HG03565 (cell line): ENCODE measurements at regions not wholly inside any gene's neighbourhood (a gene's known extent, or its start where the extent isn't known, plus 50 kb on each side); places are given as distances from the start of the nearest gene placed in this dataset.
"Not testable (repeated sequence)": the region's sequence is repeated elsewhere in the genome, so short reads cannot be mapped to it uniquely, and the experiment has no call there.

Experiments used
- ATAC-seq: cut with Tn5 transposase; IDR thresholded peaks from one replicate; pipeline ENCODE4 v1.9.1; 2021; ENCODE audit warnings: mild to moderate bottlenecking, moderate library complexity; ENCODE audit not compliant: unreplicated experiment

DNA sequence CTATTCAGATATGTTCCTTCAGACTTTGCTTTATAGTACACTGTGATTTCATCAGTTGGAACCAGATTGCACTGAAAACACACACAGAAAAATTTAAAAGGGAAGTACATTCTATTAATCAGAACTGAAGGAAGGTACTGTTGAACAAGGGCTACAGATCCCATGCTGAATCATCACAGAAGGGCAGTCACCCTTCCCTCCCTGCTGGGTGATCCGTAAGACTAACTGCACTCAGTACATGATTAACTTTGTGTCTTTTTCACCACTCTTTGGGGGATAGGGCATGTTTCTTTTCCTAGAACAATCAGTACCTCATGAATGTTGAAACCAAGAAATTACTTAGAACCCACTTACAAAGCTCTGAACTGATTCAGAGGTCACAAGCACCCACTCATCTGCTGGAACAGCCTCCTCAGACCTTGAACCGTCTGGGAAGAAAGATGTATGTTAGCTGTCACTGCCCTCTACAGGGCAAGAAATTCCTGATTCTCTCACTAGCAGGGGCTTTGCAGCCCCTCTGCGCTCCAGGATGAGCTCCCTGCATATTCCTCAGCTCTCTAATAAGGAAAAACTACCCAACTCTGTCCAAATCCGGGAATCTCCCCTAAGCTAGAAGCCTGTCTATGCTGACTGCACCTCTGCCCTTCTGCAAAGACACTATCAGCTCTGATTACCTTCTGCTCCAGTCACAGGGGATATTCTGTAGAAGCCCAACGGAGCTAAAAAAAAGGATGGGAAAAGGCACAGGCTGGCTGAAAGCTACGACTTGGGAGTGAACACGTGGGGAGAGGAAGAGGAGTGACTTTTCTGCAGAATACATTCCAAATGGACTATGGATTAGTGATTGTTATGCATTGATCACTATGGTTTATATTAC, 51.0 kb downstream of the IARS1 start:
- no peak for ATAC-seq

DNA sequence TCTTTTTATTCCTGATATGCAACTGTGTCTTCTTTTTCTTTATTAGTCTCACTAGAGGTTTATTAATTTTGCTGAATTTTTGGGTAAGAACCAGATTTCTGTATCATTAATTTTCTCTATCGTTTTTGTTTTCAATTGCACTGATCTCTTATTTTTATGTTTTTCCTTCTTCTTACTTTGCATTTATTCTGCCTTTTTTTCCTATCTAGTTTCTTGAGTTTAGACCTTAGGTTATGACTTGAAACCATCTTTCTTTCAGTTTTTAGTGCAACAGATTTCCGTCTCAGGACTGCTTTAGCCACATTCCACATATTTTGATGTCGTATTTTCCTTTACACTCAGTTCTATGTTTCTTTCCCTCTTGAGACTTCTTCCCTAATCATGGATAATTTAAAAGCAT, 56.6 kb downstream of the IARS1 start:
- ATAC-seq, result no peak

DNA sequence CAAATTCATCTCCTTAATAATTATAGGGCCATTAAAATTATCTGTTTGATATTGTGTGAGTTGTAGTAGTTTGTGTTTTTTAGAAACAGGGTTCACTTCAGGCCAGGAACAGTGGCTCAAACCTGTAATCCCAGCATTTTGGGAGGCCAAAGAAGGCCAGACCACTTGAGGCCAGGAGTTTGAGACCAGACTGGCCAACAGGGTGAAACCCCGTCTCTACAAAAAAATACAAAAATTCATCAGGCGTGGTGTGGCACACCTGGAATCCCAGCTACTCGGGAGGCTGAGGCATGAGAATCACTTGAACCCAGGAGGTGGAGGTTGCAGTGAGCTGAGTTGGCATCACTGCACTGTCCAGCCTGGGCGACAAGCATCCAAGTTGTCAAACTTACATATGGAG, 57.0 kb downstream of the IARS1 start:
- ATAC-seq, result no peak

DNA sequence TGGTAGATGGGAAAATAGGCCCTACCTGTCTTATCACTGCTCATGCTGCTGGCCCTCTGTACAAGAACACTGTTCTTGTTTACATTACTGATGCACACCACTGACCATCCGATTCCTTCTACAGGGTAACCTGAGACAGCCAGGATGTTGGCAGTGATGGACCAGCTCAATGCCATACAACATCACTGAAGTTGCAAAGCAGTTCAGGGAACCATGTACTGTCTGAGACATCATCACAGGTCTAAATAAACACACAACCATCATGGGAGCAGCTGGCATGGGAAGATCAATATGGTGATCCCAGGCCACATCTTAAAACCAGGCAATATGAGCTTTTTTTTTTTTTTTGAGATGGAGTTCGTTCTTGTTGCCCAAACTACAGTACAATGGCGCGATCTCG, 59.0 kb downstream of the IARS1 start:
- no peak for ATAC-seq

DNA sequence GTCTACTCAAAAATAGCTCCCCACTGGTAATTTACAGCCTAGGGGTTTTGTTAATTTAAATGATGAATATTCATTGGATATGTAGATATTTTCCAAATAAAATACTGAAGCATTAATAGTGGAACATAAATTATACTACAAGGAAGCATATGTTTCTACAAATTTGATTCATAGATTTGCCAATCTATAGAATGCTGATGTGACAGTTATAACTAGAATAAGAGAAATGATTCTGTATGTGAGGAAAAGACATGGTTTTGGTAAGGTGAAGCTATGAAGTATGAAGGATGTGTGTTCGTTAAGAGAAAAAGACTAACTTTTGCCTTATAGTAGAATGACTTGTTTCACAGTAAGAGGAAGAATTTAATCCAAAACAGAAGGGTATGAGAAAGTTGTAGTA, 61.3 kb downstream of the IARS1 start:
- ATAC-seq, result no peak

DNA sequence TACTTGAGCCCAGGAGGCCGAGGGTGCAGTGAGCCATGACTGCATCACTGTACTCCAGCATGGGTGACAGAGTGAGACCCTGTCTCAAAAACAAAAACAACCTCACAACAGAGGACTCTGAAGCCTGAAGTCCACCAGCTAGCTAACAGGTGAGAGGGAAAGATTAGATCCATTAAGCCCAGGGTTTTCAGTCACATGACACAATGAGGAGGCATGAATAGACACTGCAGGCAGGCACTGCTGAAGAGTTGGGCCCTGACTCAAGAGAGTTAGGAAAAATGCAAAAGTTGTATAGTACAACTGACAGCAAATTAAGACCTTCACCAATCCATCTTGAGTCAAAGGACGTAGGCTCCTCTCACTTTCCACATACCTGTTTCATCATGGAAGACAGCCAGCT, 64.9 kb downstream of the IARS1 start:
- ATAC-seq, result no peak

DNA sequence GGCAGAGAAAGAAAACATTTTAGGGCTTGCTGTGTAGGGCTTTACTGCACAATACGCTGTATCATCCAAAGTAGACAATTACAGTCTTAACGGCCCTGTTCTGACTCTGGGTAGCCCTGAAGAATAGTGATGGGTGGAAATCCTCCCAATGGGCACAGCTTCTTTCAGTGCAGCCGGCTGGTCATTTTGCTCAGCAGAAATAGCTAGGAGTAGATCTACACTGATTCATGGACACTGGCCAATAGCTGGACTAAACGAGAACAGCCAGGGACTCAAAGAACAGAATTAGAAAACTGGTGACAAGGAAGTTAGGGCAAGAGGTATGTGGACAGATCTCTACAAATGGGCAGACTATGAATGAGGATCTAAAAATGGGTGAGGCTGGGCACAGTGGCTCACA, 69.3 kb downstream of the IARS1 start:
- no peak for ATAC-seq

DNA sequence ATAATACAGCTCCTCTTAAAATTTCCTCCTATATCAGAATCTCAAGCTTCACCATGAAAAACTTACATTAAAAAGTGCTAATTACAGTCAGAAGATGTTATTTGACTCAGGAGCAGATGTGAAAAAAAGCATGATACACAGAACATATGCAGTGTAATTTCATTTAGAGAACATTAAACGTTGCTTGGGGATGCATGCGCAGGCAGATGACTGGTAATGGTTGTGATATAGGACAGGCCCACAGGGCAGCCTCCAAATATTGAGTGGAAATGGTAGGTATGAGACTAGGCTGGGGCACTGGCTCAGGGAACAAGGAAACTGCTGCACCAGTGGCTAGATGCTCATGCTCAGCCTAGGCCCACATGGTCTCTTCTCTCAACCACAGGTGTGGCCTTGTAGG, 69.7 kb downstream of the IARS1 start:
- ATAC-seq, result no peak

DNA sequence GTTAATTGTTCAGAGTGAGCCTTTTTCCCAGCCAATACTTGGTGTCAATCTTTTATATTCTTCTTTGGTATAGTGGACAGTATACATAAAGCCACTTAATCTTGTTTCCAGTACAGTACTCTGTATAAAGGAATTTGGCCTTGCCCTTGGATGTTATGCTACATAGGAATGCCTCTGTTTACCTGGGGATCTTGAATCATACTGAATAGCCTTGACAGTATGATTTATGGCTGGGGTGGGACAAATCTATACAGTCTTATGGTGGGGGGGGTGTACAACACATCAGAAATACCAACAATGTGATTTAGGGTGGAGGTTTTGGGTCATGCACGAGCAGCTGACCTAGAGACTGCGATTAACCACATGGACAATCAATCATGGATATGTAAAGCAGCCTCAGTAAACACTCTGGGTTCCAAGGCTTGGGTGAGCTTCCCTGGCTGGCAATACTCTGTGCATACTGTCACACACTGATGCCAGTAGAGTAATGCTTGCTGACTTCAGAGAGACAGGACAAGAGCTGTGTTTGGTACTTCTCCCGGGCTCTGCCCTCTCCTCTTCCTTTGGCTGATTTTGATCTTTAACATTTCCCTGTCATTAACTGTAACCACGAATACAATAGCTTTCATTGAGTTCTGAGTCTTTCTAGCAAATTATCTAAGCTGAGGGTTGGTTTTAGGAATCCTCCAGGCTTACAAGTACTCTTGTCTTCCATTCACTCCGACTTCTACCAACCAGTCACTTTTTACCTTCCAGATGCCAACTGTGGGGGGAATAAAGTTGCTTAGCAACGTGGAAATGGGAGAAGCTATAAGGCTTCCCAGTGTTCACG, 84.6 kb downstream of the IARS1 start:
- ATAC-seq, result no peak

DNA sequence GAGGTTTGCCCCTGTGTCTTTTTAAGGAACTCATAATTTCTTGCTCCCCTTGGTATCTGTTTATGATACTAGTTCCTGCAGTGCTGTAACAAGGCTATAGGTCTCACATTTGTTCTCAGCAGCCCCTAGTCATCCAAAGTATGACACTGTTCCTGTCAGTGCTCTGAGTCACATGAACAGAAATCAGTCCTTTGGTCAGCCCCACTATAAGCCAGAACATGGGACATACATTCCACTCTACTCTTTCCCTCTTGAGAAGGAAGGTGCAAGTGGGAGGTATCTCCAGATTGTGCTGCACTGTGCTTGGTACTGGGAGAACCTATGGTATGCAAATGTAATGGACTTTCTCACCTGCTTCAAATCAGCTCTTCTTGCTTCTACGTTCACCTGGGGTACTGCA, 87.0 kb downstream of the IARS1 start:
- ATAC-seq, result no peak

DNA sequence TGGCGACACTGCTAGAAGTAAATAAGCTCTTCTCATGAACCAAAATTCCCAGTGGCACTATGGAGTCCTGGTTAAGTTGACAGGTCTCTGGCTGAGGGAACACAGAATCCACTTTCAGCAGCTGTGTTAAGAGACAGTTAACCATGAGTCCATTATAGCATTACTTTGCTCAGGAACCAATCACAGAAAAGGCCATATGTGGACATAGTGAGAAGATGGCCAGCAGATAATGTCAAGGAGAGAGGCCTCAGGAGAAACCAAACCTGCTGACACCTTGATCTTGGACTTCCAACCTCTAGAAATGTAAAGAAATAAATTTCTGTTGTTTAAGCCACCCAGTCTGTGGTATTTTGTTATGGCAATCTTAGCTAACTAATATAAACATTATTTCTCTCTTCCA, 88.7 kb upstream of the SPTLC1 start:
- not testable (repeated sequence) for ATAC-seq

DNA sequence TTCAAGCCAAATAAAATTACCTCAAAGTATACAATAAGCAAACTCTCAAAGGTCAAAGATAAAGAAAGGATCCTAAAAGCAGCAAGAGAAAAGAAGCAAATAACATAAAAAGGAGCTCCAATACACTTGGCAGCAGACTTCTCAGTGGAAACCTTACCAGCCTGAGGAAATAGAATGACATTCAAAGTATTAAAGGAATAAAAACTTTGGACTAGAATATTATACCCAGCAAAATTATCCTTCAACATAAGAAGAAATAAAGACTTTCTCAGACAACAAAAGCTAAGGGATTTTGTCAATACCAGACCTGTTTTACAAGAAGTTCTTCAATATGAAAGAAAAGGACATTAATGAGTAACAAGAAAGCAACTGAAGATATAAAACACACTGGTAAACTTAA, 83.0 kb upstream of the SPTLC1 start:
- ATAC-seq, result not testable (repeated sequence)

DNA sequence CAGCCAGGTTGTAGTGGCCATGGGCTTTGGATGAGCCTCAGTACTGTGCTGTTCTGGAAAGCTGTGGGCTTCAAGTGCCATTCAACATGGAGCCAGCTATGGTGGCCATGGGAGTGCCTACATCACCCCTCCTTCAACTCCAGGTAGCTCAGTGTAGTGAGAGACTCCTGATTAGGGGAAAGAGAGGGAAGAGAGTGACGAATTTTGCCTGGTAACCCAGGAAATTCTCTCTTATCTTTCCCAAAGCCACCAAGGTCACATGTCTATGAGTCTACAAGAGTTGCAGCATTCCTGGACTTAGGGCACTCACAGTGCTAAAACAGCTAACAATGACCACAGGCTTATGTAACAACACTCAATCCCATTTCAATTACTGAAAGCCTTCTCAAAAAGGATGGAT, 81.7 kb upstream of the SPTLC1 start:
- ATAC-seq, result no peak

DNA sequence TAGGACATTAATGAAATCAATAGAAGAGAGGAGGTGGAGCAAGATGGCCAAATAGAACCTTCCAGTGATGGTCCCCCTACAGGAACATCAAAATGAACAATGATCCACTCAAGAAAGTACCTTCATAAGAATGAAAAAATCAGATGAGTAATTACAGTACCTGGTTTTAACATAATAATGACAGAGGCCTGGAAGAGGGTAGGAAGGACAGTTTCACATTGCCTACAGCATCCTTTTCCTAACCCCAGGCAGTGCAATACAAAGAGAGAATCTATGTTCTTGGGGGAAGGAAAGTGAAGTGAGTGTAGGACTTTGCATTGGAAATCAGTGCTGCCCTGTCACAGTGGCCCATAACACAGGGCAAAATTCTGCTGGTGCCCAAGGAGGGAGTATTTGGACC, 81.2 kb upstream of the SPTLC1 start:
- ATAC-seq, result no peak

DNA sequence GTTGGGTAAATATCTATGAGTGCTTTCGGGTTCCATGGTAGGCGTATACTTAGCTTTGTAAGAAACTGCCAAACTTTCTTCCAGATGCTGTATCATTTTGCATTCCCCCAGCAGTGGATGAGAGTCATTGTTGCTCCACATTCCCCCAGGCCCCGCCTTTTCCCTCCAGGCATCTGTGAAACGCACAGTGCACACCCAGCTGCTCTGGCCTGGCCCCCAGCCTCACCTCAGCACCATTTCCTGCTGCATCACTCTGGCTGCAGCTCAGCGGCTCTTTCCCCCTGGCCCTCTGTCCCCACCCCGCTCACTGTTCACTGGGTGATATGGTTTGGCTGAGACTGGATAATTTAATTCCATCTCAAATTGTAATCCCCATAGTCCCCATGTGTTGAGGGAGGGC, 76.6 kb upstream of the SPTLC1 start:
- ATAC-seq, result no peak

DNA sequence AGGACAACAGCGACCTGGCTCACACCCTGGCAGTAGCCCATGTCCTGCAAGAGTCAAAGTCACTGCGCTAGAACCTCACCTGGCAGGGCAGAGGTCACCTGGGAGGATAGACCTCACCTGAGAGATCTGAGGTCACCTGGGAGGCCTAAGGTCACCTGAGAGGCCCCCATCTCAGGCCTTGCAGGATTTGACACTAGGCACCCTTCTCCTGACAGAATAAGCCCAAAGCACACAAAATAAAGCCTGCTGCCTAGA, 75.2 kb upstream of the SPTLC1 start:
- ATAC-seq, result no peak

DNA sequence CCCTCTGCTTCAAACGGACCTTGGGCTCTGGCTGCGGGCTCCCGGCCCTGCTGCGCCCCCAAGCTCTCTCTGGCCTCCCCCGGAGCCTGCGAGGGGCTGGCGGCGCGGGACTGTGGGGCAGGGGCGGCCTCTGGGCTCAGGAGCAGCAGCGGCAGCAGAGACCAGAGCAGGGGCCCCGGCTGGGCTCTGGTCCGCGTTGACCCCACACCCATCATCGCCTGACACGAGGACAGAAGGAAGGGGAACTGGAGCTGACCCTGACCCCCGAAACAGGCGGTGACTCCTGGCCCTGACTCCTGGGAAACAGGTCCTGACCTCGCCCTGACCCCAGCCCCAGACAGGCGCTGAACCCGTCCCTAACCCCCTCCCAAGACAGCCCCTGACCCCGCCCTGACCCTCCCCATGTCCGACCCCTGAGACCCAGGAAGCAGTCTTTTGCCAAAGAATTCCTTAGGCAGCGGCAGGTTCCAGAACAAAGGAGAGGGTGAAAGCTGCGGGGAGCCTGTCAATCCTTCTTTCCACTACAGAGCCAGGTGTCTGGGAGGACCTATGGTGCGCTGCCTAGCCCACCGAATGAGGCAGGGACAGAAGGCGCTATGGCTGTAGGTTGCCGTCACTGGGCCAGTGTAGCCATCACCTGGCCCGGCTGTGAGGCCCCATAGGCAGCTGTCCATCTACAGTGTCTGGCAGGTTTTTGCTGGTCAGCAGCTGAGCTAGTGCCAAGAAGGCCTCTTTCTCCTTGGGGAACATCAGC, 74.7 kb upstream of the SPTLC1 start:
- no peak for ATAC-seq

DNA sequence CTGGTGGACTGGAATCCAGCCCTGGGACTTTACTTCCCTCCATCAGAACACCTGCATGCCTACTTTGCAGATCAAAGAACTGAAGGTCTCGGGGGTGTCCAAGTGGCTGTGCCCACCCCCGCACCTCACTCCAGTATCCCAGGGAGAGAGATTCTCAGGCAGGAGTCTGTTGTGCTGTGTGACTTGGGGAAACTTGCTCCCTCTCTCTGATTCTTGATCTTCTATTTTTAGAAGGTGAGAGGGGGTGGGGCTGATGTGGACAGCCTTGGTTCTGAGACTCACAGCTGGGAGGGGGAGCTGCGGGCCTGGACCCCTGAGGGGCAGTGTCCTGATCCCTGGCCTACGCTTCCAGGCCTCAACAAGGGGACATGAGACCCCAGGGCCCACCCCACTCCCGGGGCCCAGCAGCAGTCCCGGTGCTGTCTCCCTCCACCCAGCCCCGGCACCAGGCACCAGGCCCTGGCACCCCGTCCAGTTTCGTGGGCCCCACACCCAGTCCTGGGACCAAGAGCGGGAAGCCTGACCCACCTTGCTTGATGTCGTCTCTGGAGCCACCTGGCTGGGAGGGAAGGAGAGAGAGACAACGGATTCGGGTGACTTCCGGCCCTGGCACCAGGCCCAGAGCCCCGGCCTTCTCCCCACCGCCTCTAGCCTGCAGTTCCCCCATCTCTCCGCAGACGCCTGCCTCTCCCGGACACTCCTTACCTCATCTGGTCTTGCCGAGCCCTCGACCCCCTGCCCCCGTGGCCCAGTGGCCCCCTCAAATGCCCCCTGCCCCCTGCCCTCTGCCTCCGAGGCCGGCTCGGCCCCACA, 74.0 kb upstream of the SPTLC1 start:
- ATAC-seq, result no peak

DNA sequence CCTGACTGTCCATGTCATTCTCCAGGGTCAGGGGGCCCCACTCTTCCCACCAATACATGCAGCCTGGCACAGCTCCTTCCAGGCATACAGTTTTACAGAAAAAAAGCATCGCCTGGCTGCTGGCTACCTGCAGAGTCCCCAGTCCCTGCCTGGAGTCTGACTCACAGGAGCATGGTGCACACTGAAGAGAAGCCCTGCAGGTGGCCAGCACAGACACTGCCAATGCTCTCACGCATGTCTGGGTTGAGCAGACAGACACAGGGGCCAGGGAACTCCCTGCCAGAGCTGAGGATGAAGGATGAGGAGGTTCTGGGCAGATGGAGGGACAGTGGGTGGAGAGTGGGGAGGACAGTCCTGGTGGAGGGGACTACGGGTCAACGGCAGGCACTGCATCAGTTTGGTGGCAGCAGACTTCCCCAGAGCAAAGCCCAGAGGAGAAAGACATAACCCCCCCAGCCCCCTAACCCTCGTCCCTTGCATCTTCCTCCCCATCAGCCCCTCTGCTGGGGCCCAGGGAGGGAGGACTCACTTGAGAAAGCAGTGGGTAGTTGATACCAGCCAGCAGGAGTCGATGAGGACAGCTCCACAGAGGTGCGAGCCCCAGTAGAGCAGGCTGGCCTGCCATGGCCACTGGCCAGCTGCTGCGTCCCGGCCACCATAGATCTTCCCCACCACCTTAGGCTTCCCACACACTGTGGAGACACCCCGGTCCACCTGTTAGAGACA, 72.9 kb upstream of the SPTLC1 start:
- ATAC-seq, result no peak

DNA sequence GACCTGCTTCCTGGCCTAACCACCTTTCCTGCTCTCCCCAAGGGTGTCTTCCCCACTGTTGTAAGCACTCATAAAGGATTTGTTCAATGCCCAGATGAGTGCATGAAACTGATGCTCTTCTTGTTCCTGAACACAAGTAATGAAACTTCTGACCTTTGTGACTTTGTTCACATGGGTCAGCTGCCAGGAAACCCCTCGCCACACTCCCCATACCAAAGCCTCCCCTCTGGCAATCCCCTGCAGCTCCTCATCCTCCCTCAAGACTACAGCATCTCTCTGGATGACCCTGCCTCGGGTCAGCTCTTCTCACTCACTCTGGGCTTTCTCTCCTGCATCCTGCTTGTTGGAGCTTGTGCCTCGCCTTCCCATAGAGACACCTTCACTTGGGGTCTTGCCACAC, 72.2 kb upstream of the SPTLC1 start:
- ATAC-seq, result no peak
